Hepatocyte (in vitro differentiated cells): ENCODE measurements at regions not wholly inside any gene's neighbourhood (a gene's known extent, or its start where the extent isn't known, plus 50 kb on each side); places are given as distances from the start of the nearest gene placed in this dataset.

Experiments used
- CTCF ChIP-seq: fragments of 200-600 bp; sonication (generic); IDR thresholded peaks from 2 replicates; pipeline ENCODE4 v1.5.1; 2016; ENCODE audit warnings: antibody characterized with exemption, mild to moderate bottlenecking; ENCODE audit not compliant: poor library complexity
- EZH2phosphoT487 ChIP-seq: fragments of 200-600 bp; sonication (generic); IDR thresholded peaks from one replicate; pipeline ENCODE4 v1.6.1; 2018; ENCODE audit warnings: antibody characterized with exemption, mild to moderate bottlenecking, low read depth, moderate library complexity; ENCODE audit not compliant: unreplicated experiment, severe bottlenecking

- TF ChIP-seq CTCF (no peak), EZH2phosphoT487 (no peak)
Measured at GRCh38 chr4:19700992-19701391, 550.7 kb upstream of the SLIT2 start.
